ENCODE measurements at regions not wholly inside any gene's neighbourhood (a gene's known extent, or its start where the extent isn't known, plus 50 kb on each side); places are given as distances from the start of the nearest gene placed in this dataset.

GRCh38 chr12:92342574-92342973 lies 196.9 kb upstream of the BTG1 start:
- TF ChIP-seq, protein P1, sequence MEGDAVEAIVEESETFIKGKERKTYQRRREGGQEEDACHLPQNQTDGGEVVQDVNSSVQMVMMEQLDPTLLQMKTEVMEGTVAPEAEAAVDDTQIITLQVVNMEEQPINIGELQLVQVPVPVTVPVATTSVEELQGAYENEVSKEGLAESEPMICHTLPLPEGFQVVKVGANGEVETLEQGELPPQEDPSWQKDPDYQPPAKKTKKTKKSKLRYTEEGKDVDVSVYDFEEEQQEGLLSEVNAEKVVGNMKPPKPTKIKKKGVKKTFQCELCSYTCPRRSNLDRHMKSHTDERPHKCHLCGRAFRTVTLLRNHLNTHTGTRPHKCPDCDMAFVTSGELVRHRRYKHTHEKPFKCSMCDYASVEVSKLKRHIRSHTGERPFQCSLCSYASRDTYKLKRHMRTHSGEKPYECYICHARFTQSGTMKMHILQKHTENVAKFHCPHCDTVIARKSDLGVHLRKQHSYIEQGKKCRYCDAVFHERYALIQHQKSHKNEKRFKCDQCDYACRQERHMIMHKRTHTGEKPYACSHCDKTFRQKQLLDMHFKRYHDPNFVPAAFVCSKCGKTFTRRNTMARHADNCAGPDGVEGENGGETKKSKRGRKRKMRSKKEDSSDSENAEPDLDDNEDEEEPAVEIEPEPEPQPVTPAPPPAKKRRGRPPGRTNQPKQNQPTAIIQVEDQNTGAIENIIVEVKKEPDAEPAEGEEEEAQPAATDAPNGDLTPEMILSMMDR (IDR thresholded peaks at IDR 0.05): no peak
- TF ChIP-seq POLR2A (IDR thresholded peaks at IDR 0.05): no peak
- no peak for TF ChIP-seq POLR2AphosphoS5 (IDR thresholded peaks at IDR 0.05; ENCODE audit: insufficient read depth in 1 of 2, low read depth in 1 of 2)
